Stomach (tissue), 4 donors: ENCODE measurements at regions not wholly inside any gene's neighbourhood (a gene's known extent, or its start where the extent isn't known, plus 50 kb on each side); places are given as distances from the start of the nearest gene placed in this dataset.

ENCODE experiments used
- CTCF ChIP-seq, 7 experiments: fragments of 450-650 bp in 4 of 7; fragments of 200-600 bp in 3 of 7; sonication (generic) in 3 of 7; IDR thresholded peaks; one replicate each; pipeline ENCODE4 v1.5.1; 2016 to 2019; ENCODE audit warnings: antibody characterized with exemption in 7 of 7, control low read depth in 2 of 7, mild to moderate bottlenecking in 1 of 7
- EP300 ChIP-seq: sonication (generic); formaldehyde crosslinking; IDR thresholded peaks from one replicate; pipeline ENCODE4 v1.6.1; 2017; ENCODE audit warnings: antibody characterized with exemption
- POLR2A ChIP-seq, 4 donors: fragments of 450-650 bp; IDR thresholded peaks; one replicate each; pipeline ENCODE4 v1.6.1; 2016; ENCODE audit warnings: antibody characterized with exemption in 4 of 4, control low read depth in 2 of 4, mild to moderate bottlenecking in 1 of 4, moderate library complexity in 1 of 4

- no peak for TF ChIP-seq CTCF (IDR thresholded peaks at IDR 0.05)
- no peak for TF ChIP-seq POLR2A (IDR thresholded peaks at IDR 0.05)
- no peak for TF ChIP-seq EP300
These were observed 771.6 kb upstream of the ZNF608 start for GRCh38 chr5:125517973-125518550.
